Brain microvascular endothelial cell (primary cell): ENCODE measurements at regions not wholly inside any gene's neighbourhood (a gene's known extent, or its start where the extent isn't known, plus 50 kb on each side); places are given as distances from the start of the nearest gene placed in this dataset.
A peak's percentile ranks its signal among the peaks of the same experiment; 100 is the strongest.

Experiments used
- DNase-seq: peaks from one replicate; pipeline ENCODE4 v3.0.0-alpha.2; 2020
- H3K27ac ChIP-seq: fragments of 250-450 bp; sonication (Bioruptor Pico); 2 replicates; pipeline ENCODE4 v1.5.1; 2020; ENCODE audit warnings: mild to moderate bottlenecking, moderate library complexity
- H3K27me3 ChIP-seq: fragments of 250-450 bp; sonication (Bioruptor Pico); replicated peaks from 2 replicates; pipeline ENCODE4 v1.5.1; 2020; ENCODE audit warnings: mild to moderate bottlenecking
- H3K36me3 ChIP-seq: fragments of 250-450 bp; sonication (Bioruptor Pico); replicated peaks from 2 replicates; pipeline ENCODE4 v1.5.1; 2020; ENCODE audit warnings: mild to moderate bottlenecking
- H3K4me3 ChIP-seq: 2 replicates; pipeline ENCODE4 v1.5.1; 2011; ENCODE audit warnings: low read depth, mild to moderate bottlenecking, control low read depth, low read length, moderate library complexity
- in situ Hi-C: cut with HindIII; loops from 2 replicates; pipeline ENCODE4 v1.10.0; 2017; ENCODE audit warnings: low sequenced_read_pairs, low pct_ligation_motif_present
- TF ChIP-seq, protein P1 (sequence below): IDR thresholded peaks from 2 replicates; pipeline ENCODE4 v1.5.1; 2011; ENCODE audit warnings: low read depth, mild to moderate bottlenecking, moderate library complexity, low read length, control low read depth, inconsistent platforms; ENCODE audit errors: missing control alignments

DNA sequence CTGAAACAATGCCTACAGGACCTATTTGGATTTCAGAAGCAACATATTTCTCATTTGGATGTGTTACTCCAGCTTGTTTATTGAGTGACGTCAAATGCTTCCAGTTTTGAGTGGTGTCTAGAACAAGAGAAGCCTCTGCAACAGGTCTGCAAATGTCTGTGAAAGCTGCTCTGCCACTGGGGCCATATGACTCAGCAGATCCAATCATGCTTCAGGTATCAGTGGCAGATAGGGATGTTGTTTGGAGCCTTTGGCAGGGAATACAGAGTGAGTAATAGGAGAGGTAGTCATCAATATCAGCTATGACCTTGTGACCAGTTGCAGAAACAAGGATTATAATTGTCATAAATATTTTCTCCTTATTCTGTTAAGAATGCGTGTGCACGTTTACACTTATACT is 141.1 kb upstream of the ZXDA start:
- H3K27me3 ChIP-seq, result no peaks in the 10 kb centered on the region
- DNase-seq, result no peak
- H3K4me3 ChIP-seq, result no peak overlapping the region
- H3K36me3 ChIP-seq, result no peaks in the 10 kb centered on the region
- in situ Hi-C loops, result no loop called here
- H3K27ac ChIP-seq, result no peak overlapping the region
- TF ChIP-seq, protein P1, sequence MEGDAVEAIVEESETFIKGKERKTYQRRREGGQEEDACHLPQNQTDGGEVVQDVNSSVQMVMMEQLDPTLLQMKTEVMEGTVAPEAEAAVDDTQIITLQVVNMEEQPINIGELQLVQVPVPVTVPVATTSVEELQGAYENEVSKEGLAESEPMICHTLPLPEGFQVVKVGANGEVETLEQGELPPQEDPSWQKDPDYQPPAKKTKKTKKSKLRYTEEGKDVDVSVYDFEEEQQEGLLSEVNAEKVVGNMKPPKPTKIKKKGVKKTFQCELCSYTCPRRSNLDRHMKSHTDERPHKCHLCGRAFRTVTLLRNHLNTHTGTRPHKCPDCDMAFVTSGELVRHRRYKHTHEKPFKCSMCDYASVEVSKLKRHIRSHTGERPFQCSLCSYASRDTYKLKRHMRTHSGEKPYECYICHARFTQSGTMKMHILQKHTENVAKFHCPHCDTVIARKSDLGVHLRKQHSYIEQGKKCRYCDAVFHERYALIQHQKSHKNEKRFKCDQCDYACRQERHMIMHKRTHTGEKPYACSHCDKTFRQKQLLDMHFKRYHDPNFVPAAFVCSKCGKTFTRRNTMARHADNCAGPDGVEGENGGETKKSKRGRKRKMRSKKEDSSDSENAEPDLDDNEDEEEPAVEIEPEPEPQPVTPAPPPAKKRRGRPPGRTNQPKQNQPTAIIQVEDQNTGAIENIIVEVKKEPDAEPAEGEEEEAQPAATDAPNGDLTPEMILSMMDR, result no peak

GRCh38 chrX:58044130-58044529 is 133.9 kb upstream of the ZXDA start:
- TF ChIP-seq, protein P1, result no peak
- H3K27me3 ChIP-seq, result no peaks in the 10 kb centered on the region

DNA sequence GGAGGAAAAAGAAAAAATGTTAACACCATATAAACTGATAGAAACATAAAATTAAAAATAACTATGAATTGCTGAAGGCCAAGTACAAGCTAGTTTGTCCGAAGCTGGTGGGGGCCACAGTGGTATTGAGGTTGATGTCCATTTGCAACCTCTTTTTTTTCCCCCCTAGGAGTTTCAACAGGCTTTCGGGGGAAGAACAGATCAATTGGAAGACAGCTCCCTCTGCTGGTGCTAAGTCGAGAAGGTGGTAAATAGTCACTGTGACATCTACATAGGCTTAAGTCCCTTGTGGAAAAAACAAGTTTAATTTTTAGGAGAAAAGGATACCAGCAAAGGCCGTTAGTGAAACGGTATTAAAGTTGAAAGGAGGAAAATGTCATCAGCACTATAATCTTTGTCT is 115.7 kb upstream of the ZXDA start:
- in situ Hi-C loops, result no loop called here
- TF ChIP-seq, protein P1, result peak; percentile 46
- peak; percentile 14 for DNase-seq
- no peaks in the 10 kb centered on the region for H3K27me3 ChIP-seq
- H3K36me3 ChIP-seq, result no peaks in the 10 kb centered on the region
- no peak overlapping the region for H3K27ac ChIP-seq
- no peak overlapping the region for H3K4me3 ChIP-seq

More at GRCh38 chrX:58044130-58044529, 133.9 kb upstream of the ZXDA start:
- H3K36me3 ChIP-seq, result no peaks in the 10 kb centered on the region
- no peak for DNase-seq
- H3K4me3 ChIP-seq, result no peak overlapping the region
- no peak overlapping the region for H3K27ac ChIP-seq
- in situ Hi-C loops, result no loop called here

DNA sequence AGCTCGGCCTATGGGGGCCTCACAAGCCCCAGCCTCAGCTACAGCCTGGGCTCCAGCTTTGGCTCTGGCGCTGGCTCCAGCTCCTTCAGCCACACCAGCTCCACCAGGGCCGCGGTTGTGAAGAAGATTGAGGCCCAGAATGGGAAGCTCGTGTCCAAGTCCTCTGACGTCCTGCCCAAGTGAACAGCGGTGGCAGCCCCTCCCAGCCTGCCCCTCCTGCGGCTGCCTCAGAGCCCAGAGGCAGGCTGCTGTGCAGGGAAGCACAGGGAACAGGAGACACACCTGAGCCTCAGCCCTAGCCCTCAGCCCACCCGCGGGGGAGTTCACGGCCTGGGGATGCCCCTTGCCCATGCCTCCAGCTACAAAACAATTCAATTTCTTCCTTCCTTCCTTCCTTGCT is 75.7 kb upstream of the ZXDA start:
- Histone ChIP-seq H3K27ac (no peak overlapping the region), H3K36me3 (no peaks in the 10 kb centered on the region), H3K4me3 (no peak overlapping the region), H3K27me3 (no peaks in the 10 kb centered on the region)
- in situ Hi-C loops, result no loop called here
- TF ChIP-seq, protein P1, result no peak
- no peak for DNase-seq

DNA sequence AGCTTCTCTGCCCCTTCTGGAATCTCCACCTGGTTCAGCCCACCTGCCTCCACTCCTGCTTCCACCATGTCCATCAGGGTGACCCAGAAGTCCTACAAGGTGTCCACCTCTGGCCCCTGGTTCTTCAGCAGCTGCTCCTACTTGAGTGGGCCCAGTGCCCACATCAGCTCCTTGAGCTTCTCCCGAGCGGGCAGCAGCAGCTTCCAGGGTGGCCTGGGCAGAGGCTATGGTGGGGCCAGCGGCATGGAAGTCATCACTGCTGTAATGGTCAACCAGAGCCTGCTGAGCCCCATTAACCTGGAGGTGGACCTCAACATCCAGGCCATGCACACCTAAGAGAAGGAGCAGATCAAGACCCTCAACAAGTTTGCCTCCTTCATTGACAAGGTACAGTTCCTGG is 74.4 kb upstream of the ZXDA start:
- Histone ChIP-seq H3K36me3 (no peaks in the 10 kb centered on the region), H3K27ac (no peak overlapping the region), H3K27me3 (no peaks in the 10 kb centered on the region), H3K4me3 (no peak overlapping the region)
- TF ChIP-seq, protein P1, result no peak
- in situ Hi-C loops, result no loop called here
- DNase-seq, result no peak

DNA sequence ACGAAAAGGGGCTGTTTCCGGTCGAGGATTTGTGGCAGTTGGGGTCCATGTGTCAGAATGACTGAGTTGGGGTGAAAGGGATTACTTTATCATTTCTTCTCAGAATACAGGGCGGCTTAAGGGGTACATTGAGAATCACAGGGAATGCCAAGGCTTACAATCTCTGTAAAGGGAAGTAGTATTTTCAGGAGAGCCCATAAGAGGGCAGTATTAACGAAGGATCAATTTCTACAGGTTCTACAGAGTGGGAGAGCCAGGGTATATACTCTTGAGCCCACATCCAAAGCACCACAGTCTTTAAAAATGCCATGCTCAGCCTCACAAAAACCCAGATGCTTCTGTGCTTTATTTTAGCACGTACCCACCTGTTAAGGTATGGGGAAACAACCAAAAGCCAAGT is 67.7 kb upstream of the ZXDA start:
- no peak for DNase-seq
- TF ChIP-seq, protein P1, result no peak
- no peaks in the 10 kb centered on the region for H3K27me3 ChIP-seq
- in situ Hi-C loops, result no loop called here
- no peaks in the 10 kb centered on the region for H3K36me3 ChIP-seq
- H3K4me3 ChIP-seq, result no peak overlapping the region
- no peak overlapping the region for H3K27ac ChIP-seq
